ENCODE measurements at regions not wholly inside any gene's neighbourhood (a gene's known extent, or its start where the extent isn't known, plus 50 kb on each side); places are given as distances from the start of the nearest gene placed in this dataset.
"Not testable (repeated sequence)": the region's sequence is repeated elsewhere in the genome, so short reads cannot be mapped to it uniquely, and the experiment has no call there.

GRCh38 chr1:209129091-209129490 is 454.4 kb upstream of the CAMK1G start:
- not testable (repeated sequence) for TF ChIP-seq CTCF (conservative IDR thresholded peaks at IDR 0.05); EZH2 (IDR thresholded peaks at IDR 0.05; ENCODE audit: low read depth)

All from PC-9 (cell line).